ENCODE measurements at regions not wholly inside any gene's neighbourhood (a gene's known extent, or its start where the extent isn't known, plus 50 kb on each side); places are given as distances from the start of the nearest gene placed in this dataset.

DNA sequence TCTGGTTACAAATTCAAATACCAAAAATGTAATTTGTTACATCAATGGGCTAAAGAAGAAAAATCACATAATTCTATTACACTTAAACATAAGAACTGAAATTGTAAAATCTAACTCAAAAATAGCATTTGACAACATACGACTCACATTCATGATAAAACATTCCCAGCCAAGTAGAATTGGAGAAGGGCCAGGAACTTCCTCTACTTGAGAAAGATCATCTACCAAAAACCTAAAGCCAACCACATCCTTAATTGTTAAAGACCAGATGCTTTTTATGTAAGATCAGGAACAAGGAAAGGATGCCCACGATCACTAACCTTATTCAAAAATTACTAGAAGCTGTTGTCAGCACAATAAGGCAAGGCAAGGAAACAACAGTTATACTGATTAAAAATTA lies 1819.8 kb upstream of the C9orf72 start (continued):
- no peak for TF ChIP-seq ZNF529 (tag by site-specific recombination; IDR thresholded peaks at IDR 0.05; ENCODE audit: insufficient replicate concordance)
- TF ChIP-seq SP7 (tag by site-specific recombination; IDR thresholded peaks at IDR 0.05): no peak
- no peak for TF ChIP-seq ZNF138 (tag by site-specific recombination; IDR thresholded peaks at IDR 0.05; ENCODE audit: borderline replicate concordance)
- no peak for TF ChIP-seq ZNF48 (tag by site-specific recombination; IDR thresholded peaks at IDR 0.05)
- TF ChIP-seq, protein P1, sequence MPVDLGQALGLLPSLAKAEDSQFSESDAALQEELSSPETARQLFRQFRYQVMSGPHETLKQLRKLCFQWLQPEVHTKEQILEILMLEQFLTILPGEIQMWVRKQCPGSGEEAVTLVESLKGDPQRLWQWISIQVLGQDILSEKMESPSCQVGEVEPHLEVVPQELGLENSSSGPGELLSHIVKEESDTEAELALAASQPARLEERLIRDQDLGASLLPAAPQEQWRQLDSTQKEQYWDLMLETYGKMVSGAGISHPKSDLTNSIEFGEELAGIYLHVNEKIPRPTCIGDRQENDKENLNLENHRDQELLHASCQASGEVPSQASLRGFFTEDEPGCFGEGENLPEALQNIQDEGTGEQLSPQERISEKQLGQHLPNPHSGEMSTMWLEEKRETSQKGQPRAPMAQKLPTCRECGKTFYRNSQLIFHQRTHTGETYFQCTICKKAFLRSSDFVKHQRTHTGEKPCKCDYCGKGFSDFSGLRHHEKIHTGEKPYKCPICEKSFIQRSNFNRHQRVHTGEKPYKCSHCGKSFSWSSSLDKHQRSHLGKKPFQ (tag by site-specific recombination; IDR thresholded peaks at IDR 0.05): no peak

- Histone ChIP-seq H3K27ac (ENCODE audit: extremely low read depth, low read depth, low read length) (no peak overlapping the region), H3K4me1 (ENCODE audit: control insufficient read depth, insufficient read depth, low read length) (no peaks in the 10 kb centered on the region), H3K9me3 (ENCODE audit: control insufficient read depth, insufficient read depth, low read depth, low read length) (no peaks in the 10 kb centered on the region), H3K36me3 (ENCODE audit: control insufficient read depth in 2 of 2, insufficient read depth in 1 of 2, low read length in 2 of 2) (no peaks in the 10 kb centered on the region), H3K4me3 (ENCODE audit: low read depth, low read length) (no peak overlapping the region)
- TF ChIP-seq ZNF548 (tag by site-specific recombination; IDR thresholded peaks at IDR 0.05): no peak
- no peak for TF ChIP-seq ZNF404 (tag by site-specific recombination; IDR thresholded peaks at IDR 0.05)
- no peak for TF ChIP-seq ZNF366 (tag by site-specific recombination; conservative IDR thresholded peaks at IDR 0.05)
- TF ChIP-seq, protein P2, sequence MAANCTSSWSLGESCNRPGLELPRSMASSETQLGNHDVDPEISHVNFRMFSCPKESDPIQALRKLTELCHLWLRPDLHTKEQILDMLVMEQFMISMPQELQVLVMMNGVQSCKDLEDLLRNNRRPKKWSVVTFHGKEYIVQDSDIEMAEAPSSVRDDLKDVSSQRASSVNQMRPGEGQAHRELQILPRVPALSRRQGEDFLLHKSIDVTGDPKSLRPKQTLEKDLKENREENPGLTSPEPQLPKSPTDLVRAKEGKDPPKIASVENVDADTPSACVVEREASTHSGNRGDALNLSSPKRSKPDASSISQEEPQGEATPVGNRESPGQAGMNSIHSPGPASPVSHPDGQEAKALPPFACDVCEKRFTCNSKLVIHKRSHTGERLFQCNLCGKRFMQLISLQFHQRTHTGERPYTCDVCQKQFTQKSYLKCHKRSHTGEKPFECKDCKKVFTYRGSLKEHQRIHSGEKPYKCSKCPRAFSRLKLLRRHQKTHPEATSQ (tag by site-specific recombination; IDR thresholded peaks at IDR 0.05): no peak
- TF ChIP-seq ZNF645 (tag by site-specific recombination; IDR thresholded peaks at IDR 0.05): no peak
- no peak for TF ChIP-seq ZBTB11 (tag by site-specific recombination; conservative IDR thresholded peaks at IDR 0.05; ENCODE audit: low read depth)
- no peak for TF ChIP-seq ZNF639 (tag by site-specific recombination; IDR thresholded peaks at IDR 0.05)
- no peak for TF ChIP-seq ZNF692 (tag by site-specific recombination; IDR thresholded peaks at IDR 0.05)
- no peak for TF ChIP-seq ZNF223 (tag by site-specific recombination; IDR thresholded peaks at IDR 0.05)
- POLR2A ChIA-PET: no interaction called here
- CTCF ChIA-PET: no interaction called here
Measured at GRCh38 chr9:29394855-29395254, 1821.6 kb upstream of the C9orf72 start.

Data from HEK293 (cell line).